ENCODE measurements at regions not wholly inside any gene's neighbourhood (a gene's known extent, or its start where the extent isn't known, plus 50 kb on each side); places are given as distances from the start of the nearest gene placed in this dataset.
"Not testable (repeated sequence)": the region's sequence is repeated elsewhere in the genome, so short reads cannot be mapped to it uniquely, and the experiment has no call there.

DNA sequence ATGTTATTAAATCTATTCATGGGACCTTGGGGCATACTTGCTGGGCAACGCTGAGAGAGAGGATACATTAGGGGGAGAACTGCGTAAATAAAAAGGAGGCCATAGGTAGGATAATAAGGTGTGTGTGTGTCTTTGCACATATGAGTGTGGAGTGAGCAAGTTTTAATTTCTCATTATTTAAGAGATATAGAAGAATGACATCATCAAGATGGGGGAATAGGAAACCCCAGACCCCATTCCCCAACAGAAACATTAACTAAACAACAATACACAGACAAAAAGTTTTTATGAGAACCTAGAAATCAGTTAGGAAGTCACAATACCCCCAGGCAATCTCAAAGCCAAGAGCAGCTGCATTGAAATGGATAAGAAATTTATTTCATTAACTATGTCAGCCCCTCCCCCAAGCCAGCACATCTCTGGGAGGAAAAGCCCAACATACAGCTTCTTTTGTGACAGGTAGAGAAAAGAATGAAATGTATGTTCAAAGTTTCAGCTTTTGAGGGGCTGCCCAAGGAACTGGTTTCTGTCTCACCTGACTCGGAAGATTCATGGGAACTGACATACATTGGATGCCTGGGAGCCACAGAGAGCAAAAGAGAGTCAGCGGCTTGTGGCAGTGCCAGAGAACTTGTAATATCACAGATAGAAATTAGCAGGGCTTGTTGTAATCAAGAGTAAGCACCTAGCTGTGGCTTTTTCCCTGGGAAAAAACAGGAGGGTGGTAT, 234.3 kb upstream of the NFIA start:
- TF ChIP-seq, protein P1, sequence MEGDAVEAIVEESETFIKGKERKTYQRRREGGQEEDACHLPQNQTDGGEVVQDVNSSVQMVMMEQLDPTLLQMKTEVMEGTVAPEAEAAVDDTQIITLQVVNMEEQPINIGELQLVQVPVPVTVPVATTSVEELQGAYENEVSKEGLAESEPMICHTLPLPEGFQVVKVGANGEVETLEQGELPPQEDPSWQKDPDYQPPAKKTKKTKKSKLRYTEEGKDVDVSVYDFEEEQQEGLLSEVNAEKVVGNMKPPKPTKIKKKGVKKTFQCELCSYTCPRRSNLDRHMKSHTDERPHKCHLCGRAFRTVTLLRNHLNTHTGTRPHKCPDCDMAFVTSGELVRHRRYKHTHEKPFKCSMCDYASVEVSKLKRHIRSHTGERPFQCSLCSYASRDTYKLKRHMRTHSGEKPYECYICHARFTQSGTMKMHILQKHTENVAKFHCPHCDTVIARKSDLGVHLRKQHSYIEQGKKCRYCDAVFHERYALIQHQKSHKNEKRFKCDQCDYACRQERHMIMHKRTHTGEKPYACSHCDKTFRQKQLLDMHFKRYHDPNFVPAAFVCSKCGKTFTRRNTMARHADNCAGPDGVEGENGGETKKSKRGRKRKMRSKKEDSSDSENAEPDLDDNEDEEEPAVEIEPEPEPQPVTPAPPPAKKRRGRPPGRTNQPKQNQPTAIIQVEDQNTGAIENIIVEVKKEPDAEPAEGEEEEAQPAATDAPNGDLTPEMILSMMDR (IDR thresholded peaks at IDR 0.05; ENCODE audit: insufficient read depth, low read length), result no peak
- TF ChIP-seq GABPA (IDR thresholded peaks at IDR 0.05; ENCODE audit: low read depth), result no peak
- TF ChIP-seq, protein P2, sequence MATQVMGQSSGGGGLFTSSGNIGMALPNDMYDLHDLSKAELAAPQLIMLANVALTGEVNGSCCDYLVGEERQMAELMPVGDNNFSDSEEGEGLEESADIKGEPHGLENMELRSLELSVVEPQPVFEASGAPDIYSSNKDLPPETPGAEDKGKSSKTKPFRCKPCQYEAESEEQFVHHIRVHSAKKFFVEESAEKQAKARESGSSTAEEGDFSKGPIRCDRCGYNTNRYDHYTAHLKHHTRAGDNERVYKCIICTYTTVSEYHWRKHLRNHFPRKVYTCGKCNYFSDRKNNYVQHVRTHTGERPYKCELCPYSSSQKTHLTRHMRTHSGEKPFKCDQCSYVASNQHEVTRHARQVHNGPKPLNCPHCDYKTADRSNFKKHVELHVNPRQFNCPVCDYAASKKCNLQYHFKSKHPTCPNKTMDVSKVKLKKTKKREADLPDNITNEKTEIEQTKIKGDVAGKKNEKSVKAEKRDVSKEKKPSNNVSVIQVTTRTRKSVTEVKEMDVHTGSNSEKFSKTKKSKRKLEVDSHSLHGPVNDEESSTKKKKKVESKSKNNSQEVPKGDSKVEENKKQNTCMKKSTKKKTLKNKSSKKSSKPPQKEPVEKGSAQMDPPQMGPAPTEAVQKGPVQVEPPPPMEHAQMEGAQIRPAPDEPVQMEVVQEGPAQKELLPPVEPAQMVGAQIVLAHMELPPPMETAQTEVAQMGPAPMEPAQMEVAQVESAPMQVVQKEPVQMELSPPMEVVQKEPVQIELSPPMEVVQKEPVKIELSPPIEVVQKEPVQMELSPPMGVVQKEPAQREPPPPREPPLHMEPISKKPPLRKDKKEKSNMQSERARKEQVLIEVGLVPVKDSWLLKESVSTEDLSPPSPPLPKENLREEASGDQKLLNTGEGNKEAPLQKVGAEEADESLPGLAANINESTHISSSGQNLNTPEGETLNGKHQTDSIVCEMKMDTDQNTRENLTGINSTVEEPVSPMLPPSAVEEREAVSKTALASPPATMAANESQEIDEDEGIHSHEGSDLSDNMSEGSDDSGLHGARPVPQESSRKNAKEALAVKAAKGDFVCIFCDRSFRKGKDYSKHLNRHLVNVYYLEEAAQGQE (IDR thresholded peaks at IDR 0.05; ENCODE audit: insufficient replicate concordance, low read depth), result no peak
- DNase-seq (ENCODE audit: low read depth in 1 of 2, low spot score in 1 of 2), result no peak
- Histone ChIP-seq H3K27me3 (ENCODE audit: insufficient read depth, poor library complexity, severe bottlenecking) (no peaks in the 10 kb centered on the region), H3K27ac (replicated peaks) (no peak overlapping the region), H3K4me3 (replicated peaks; ENCODE audit: insufficient read depth, low read length) (no peak overlapping the region)

DNA sequence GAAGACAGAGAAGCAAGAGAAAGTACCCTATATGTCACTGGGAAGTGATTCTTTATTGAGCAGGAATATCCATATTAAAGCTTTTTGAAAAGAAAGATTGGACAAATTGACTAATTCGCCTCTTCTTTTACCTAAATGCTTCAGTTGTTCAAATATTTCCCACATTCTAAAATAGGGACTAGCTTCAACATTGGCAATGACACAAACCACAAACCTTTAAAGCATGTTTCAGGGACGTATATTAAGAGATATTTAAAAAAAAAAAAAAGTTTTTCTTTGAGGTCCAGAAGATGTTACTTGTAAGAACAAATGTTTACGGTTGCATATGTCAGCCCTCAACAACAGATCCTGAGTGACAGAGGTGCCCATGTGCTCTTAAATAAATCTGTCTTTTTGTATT, 235.0 kb upstream of the NFIA start:
- H3K27ac ChIP-seq (replicated peaks), result no peak overlapping the region
- DNase-seq (ENCODE audit: low read depth in 1 of 2, low spot score in 1 of 2), result no peak
- no peak overlapping the region for H3K4me3 ChIP-seq (replicated peaks; ENCODE audit: insufficient read depth, low read length)
- no peaks in the 10 kb centered on the region for H3K27me3 ChIP-seq (ENCODE audit: insufficient read depth, poor library complexity, severe bottlenecking)
- TF ChIP-seq POLR2AphosphoS5 (IDR thresholded peaks at IDR 0.05; ENCODE audit: low read depth) (no peak), GABPA (IDR thresholded peaks at IDR 0.05; ENCODE audit: low read depth) (no peak), SPI1 (IDR thresholded peaks at IDR 0.05; ENCODE audit: borderline replicate concordance, low read depth) (no peak)
- TF ChIP-seq, protein P1 (IDR thresholded peaks at IDR 0.05; ENCODE audit: insufficient read depth, low read length), result no peak
- TF ChIP-seq, protein P2 (IDR thresholded peaks at IDR 0.05; ENCODE audit: insufficient replicate concordance, low read depth), result no peak

DNA sequence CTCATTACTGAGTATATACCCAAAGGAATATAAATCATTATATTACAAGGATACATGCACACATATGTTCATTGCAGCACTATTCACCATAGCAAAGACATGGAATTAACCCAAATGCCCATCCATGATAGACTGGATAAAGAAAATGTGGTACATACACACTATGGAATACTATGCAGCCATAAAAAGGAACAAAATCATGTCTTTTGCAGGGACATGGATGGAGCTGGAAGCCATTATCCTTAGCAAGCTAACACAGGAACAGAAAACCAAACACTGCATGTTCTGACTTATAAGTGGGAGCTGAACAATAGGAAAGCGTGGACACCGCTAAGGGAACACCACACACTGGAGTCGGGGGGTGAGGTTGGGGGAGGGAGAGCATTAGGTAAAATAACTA, 236.7 kb upstream of the NFIA start:
- not testable (repeated sequence) for H3K27ac ChIP-seq (replicated peaks); H3K4me3 ChIP-seq (replicated peaks; ENCODE audit: insufficient read depth, low read length); DNase-seq (ENCODE audit: low read depth in 1 of 2, low spot score in 1 of 2); H3K27me3 ChIP-seq (ENCODE audit: insufficient read depth, poor library complexity, severe bottlenecking)

DNA sequence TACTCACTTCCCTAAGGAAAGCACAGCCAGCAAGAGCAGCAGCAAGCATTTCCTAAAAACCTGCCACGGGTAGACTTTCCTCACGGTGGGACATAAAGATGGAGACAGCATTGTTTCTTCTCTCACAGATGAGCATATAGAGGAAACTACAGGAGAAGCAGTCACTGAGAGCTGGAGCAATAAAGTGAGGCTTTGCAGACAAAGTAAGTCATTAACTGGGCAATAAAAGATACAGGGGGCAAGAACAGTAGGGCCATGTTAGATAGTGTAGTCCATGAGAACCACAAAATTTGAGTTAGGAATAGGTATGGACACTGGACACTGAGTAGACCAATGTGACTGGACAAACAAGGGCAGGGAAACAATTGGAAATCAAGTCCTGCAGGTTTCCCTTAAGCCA, 240.1 kb upstream of the NFIA start:
- TF ChIP-seq, protein P2 (IDR thresholded peaks at IDR 0.05; ENCODE audit: insufficient replicate concordance, low read depth), result no peak
- TF ChIP-seq POLR2AphosphoS5 (IDR thresholded peaks at IDR 0.05; ENCODE audit: low read depth), result no peak
- TF ChIP-seq, protein P1 (IDR thresholded peaks at IDR 0.05; ENCODE audit: insufficient read depth, low read length), result no peak
- TF ChIP-seq GABPA (IDR thresholded peaks at IDR 0.05; ENCODE audit: low read depth), result no peak
- no peak for DNase-seq (ENCODE audit: low read depth in 1 of 2, low spot score in 1 of 2)
- no peak overlapping the region for H3K27ac ChIP-seq (replicated peaks)
- no peaks in the 10 kb centered on the region for H3K27me3 ChIP-seq (ENCODE audit: insufficient read depth, poor library complexity, severe bottlenecking)
- H3K4me3 ChIP-seq (replicated peaks; ENCODE audit: insufficient read depth, low read length), result no peak overlapping the region

Data from HL-60 (cell line).